Adrenal gland (tissue), 9 donors: ENCODE measurements at regions not wholly inside any gene's neighbourhood (a gene's known extent, or its start where the extent isn't known, plus 50 kb on each side); places are given as distances from the start of the nearest gene placed in this dataset.
A peak's percentile ranks its signal among the peaks of the same experiment; 100 is the strongest.
"Not testable (repeated sequence)": the region's sequence is repeated elsewhere in the genome, so short reads cannot be mapped to it uniquely, and the experiment has no call there.

Experiments
- DNase-seq, 7 donors: peaks; one replicate each; pipeline ENCODE4 v3.0.0-alpha.2; 2019 to 2020
- H3K27ac ChIP-seq, 5 donors: fragments of 200-600 bp; sonication (generic) in 4 of 5; 1 replicate in 3 of 5; 2 replicates in 2 of 5; pipeline versions ENCODE4 v1.5.1 to v1.8.0; 2016 to 2020; ENCODE audit warnings: mild to moderate bottlenecking in 1 of 5
- H3K27me3 ChIP-seq: fragments of 200-600 bp; 2 replicates; pipeline ENCODE4 v1.8.0; 2021
- H3K36me3 ChIP-seq, 2 donors: fragments of 200-600 bp; replicated peaks in 1 of 2; 1 replicate in 1 of 2; 2 replicates in 1 of 2; pipeline versions ENCODE4 v1.5.1 to v1.8.0; 2018 to 2022
- H3K4me1 ChIP-seq, 2 donors: fragments of 200-600 bp; replicated peaks in 1 of 2; 1 replicate in 1 of 2; 2 replicates in 1 of 2; pipeline versions ENCODE4 v1.5.1 to v1.8.0; 2018 to 2021
- H3K4me3 ChIP-seq, 4 donors: fragments of 200-600 bp; sonication (generic) in 3 of 4; one replicate each; pipeline ENCODE4 v1.5.1; 2016 to 2018
- H3K9me3 ChIP-seq, 3 donors: fragments of 200-600 bp; sonication (generic) in 1 of 3; replicated peaks in 1 of 3; 1 replicate in 2 of 3; 2 replicates in 1 of 3; pipeline versions ENCODE4 v1.5.1 to v1.8.0; 2016 to 2021
- WGBS, 4 donors: extraction: QIAGEN DNeasy Blood & Tissue Kit in 2 of 4; methylation state at CpG; one replicate each; pipeline versions ENCODE4 v1.1.5 to v1.1.7; 2013 to 2017; 5-methylcytosine and 5-hydroxymethylcytosine counted together
- intact Hi-C, 2 donors: fragments of 100-400 bp; cut with DNase I; formaldehyde crosslinking; loops; one replicate each; pipeline versions ENCODE4 v1.14.1 to v1.15.0; 2022 to 2023
- donor health status: healthy with polysubstance abuse.
- donor health status: Bipolar disorder and iron deficiency.
- donor health status: DM: yes; HTN: yes; CAD: no.
- donor health status: DM: no; HTN: no; CAD: no.
- donor health status: DM: no; HTN: no; CAD: no.

- H3K4me3 ChIP-seq, H3K27me3 ChIP-seq, H3K27ac ChIP-seq, intact Hi-C loops, DNase-seq, H3K36me3 ChIP-seq, H3K4me1 ChIP-seq, H3K9me3 ChIP-seq: not testable (repeated sequence)
- 74 to 90% (median 88%) methylated on average over 2 to 4 of the region's 4 CpGs for WGBS, 4 donors
Measured at GRCh38 chr16:29342937-29343336, 63.6 kb downstream of the NPIPB11 start.

GRCh38 chr16:29340779-29341438, 65.6 kb downstream of the NPIPB11 start:
- H3K27me3 ChIP-seq, intact Hi-C loops, H3K4me1 ChIP-seq, H3K36me3 ChIP-seq, H3K4me3 ChIP-seq, H3K9me3 ChIP-seq: not testable (repeated sequence)
- peak overlapping the region in 3 of 5 donors; percentile 13 to 62 (median 58) for H3K27ac ChIP-seq
- DNase-seq = peak in 6 of 7 donors; percentile 68 to 81 (median 76)
- 42 to 50% (median 44%) methylated on average over 8 to 9 of the region's 9 CpGs for WGBS, 4 donors

DNA sequence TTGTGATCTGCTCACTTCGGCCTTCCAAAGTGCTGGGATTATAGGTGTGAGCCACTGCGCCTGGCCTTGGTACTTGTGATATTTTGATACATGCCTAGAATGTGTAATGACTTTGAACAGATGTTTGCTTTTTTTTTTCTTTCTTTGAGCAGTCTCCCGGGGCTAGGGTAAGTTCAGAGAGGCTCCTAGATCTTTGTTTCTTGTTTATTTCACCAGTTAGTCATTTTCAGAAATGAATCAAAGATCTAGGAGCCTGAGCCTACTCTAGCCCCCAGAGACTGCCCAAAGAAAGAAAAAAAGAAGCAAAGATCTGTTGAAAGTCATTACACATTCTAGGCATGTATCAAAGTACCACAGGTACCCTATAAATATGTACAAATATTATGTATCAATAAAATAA, 66.3 kb downstream of the NPIPB11 start:
- 44 to 52% (median 47%) methylated on average over 3 of the region's 3 CpGs for WGBS, 4 donors
- H3K27ac ChIP-seq = peak overlapping the region in 1 of 5 donors; percentile 37

DNA sequence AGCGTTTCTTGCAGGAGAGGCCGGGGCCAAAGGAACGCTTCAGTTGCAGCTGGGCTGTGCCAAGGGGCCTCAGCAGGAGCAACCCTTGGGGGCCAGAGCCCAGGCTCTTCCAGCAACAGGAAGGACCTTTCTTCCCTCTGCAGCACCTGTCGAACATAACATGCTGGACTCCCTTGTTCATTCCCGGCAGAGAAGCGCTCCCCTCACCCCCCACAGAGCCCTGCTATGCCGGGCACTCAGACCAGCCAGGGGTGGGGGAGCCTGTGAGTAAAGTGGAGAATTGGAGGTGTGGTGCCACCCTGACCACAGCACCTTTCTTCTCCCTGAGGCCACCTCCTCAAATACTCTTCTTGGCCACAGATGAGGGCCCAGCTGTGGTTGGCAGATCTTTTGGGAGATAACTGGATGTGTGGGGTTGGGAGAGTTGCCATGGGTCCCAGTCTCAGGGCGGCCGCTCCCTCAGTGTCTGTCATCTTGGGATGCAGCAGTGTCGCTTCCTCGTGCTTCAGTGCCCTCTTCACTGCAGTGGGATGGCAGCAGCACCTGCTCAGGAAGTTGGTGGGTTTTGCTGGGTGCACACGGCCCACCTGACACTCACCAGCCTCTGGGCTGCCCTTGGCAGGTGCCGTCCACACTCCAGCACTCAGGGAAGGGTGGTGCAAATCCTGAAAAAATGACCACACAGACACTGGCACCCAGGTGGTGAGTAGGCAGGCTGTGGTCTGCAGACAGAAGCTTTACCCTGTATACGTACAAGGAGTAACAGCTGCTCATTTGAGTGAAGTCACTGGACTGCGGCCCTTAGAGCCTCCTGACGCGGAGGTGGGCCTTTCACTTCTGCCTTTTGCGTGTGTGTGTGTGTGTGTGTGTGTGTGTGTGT, 67.5 kb downstream of the NPIPB11 start:
- H3K4me3 ChIP-seq, H3K27me3 ChIP-seq, H3K27ac ChIP-seq, intact Hi-C loops, DNase-seq, H3K36me3 ChIP-seq, H3K4me1 ChIP-seq, H3K9me3 ChIP-seq: not testable (repeated sequence)
- 87 to 93% (median 88%) methylated on average over 3 to 18 of the region's 18 CpGs for WGBS, 4 donors

More for the DNA sequence above, 66.3 kb downstream of the NPIPB11 start:
- DNase-seq, intact Hi-C loops, H3K36me3 ChIP-seq, H3K4me3 ChIP-seq, H3K27me3 ChIP-seq, H3K4me1 ChIP-seq, H3K9me3 ChIP-seq: not testable (repeated sequence)

DNA sequence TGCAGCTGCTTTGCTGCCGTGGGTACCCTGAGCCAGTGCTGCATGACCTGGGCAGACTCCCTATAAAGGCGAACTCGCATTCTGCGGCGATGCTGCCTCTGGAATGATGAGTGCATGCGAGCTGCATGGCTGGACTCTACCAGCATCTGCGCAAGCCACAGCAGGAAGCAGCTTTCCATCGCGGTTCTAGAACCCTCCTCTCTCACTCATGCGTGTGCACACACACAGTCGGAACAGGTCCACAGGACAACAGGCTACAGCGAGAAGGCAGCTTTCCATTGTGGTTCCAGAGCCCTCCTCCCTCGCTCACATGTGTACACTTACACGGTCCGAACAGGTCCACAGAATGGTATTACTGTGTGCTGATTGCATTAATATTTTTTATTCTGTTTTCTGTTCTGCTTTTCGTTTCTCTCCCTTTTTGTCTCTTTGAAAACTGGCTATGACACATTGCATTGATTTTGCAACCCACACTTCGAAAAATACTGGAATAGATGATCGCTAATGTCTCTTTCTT, 69.1 kb downstream of the NPIPB11 start:
- H3K9me3 ChIP-seq, H3K27me3 ChIP-seq, intact Hi-C loops, H3K36me3 ChIP-seq, DNase-seq, H3K27ac ChIP-seq, H3K4me3 ChIP-seq, H3K4me1 ChIP-seq: not testable (repeated sequence)
- WGBS, 4 donors = 88 to 92% (median 89%) methylated on average over 12 to 18 of the region's 18 CpGs

GRCh38 chr16:29335549-29335846, 71.0 kb downstream of the NPIPB11 start:
- H3K9me3 ChIP-seq, H3K4me3 ChIP-seq, H3K27me3 ChIP-seq, H3K4me1 ChIP-seq, intact Hi-C loops, H3K36me3 ChIP-seq, DNase-seq, H3K27ac ChIP-seq: not testable (repeated sequence)
- WGBS, 4 donors = 78 to 87% (median 80%) methylated on average over 9 to 10 of the region's 10 CpGs

DNA sequence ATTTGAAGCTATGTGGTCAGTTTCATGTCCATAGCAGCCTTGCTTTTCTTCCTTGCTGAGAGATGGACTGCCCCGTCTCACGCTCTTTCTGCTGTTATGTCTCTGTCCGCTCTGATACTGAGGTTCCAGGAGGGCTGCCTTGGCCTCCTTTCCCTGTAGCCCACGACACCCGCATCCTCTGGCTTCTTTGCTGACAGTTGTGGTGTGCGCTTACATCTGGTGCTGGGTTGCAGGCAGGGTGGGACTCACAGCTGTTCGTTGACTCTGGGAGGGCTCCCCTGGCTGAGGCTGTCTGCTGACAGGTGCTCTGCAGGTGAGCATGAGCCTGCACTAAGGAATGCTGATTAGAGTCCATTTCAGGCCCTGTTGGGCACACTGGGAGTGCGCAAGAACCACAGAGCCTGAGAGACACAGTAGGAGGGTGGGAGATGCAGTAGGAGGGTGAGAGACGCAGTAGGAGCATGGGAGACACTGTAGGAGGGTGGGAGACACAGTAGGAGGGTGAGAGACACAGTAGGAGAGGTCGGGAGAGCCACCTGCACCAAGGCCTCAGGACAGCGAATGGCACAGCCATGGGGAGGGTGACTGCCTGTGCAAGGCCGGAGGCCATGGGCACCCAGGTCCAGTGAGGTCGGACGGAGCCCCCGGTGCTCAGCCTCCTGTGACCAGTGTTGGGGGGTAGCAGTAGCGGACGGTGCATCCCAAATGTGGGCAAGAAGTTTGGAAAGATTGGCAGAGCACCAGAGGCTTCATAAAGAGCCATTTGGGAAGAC, 71.5 kb downstream of the NPIPB11 start:
- WGBS, 4 donors = 93 to 95% (median 94%) methylated on average over 13 to 17 of the region's 17 CpGs
- not testable (repeated sequence) for H3K27ac ChIP-seq

GRCh38 chr16:29333492-29334097, 72.9 kb downstream of the NPIPB11 start:
- H3K27ac ChIP-seq, intact Hi-C loops, H3K4me1 ChIP-seq, H3K36me3 ChIP-seq, H3K27me3 ChIP-seq, DNase-seq, H3K9me3 ChIP-seq, H3K4me3 ChIP-seq: not testable (repeated sequence)
- 83 to 89% (median 86%) methylated on average over 7 to 19 of the region's 20 CpGs for WGBS, 4 donors

More for the DNA sequence above, 71.5 kb downstream of the NPIPB11 start:
- H3K4me3 ChIP-seq, H3K9me3 ChIP-seq, intact Hi-C loops, DNase-seq, H3K36me3 ChIP-seq, H3K27me3 ChIP-seq, H3K4me1 ChIP-seq: not testable (repeated sequence)

DNA sequence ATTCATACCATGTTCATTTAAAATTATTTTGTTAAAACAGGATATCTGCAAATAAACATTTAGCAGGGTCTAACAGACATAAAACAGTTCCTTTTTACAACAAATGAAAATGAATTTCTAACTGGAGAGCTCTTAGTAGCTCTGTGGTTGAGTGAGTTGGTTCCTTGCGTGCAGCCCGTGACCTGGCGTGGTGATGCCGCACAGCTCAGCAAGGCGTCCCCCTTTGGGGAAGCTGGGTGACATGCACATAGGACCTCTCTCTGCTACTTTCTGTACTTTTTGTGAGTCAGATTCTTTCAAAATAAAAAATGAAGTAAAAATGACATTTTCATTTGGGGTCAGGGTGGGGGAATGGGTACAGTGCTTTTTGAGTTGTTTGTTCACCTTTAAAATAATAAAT, 75.9 kb downstream of the NPIPB11 start:
- H3K27ac ChIP-seq, H3K4me1 ChIP-seq, H3K36me3 ChIP-seq, DNase-seq, H3K4me3 ChIP-seq, H3K9me3 ChIP-seq, H3K27me3 ChIP-seq, intact Hi-C loops: not testable (repeated sequence)
- 94 to 97% (median 97%) methylated on average over 4 to 5 of the region's 5 CpGs; no CpG with 5 or more reads in 1 of the 4 donors for WGBS, 4 donors
